NOMO-1 (cell line): ENCODE measurements at regions not wholly inside any gene's neighbourhood (a gene's known extent, or its start where the extent isn't known, plus 50 kb on each side); places are given as distances from the start of the nearest gene placed in this dataset.

Experiments used
- DNase-seq, 2 experiments: peaks; one replicate each; lab custom pipeline; 2025; ENCODE audit not compliant: unreplicated experiment in 2 of 2; lab: John Stamatoyannopoulos, UW

GRCh38 chr4:41384992-41385391, 128.3 kb downstream of the UCHL1 start:
- no peak for DNase-seq

- DNase-seq = no peak
Observed at GRCh38 chr4:41385481-41385880, 128.8 kb downstream of the UCHL1 start.

GRCh38 chr4:41388080-41388479, 131.4 kb downstream of the UCHL1 start:
- DNase-seq = no peak

GRCh38 chr4:41389356-41389755, 132.6 kb downstream of the UCHL1 start:
- no peak for DNase-seq

- no peak for DNase-seq
Observed at GRCh38 chr4:41390661-41391060, 133.9 kb downstream of the UCHL1 start.

GRCh38 chr4:41391271-41391670, 134.5 kb downstream of the UCHL1 start:
- DNase-seq = no peak

GRCh38 chr4:41394481-41394894, 137.8 kb downstream of the UCHL1 start:
- DNase-seq = no peak

GRCh38 chr4:41396214-41396613, 139.5 kb downstream of the UCHL1 start:
- no peak for DNase-seq

GRCh38 chr4:41396869-41397268, 140.1 kb downstream of the UCHL1 start:
- DNase-seq = no peak

- DNase-seq = no peak
Observed at GRCh38 chr4:41399231-41399630, 138.7 kb upstream of the LIMCH1 start.

- DNase-seq = no peak
Observed at GRCh38 chr4:41400296-41400695, 137.7 kb upstream of the LIMCH1 start.

- no peak for DNase-seq
Observed at GRCh38 chr4:41405464-41406112, 132.4 kb upstream of the LIMCH1 start.

GRCh38 chr4:41406113-41406516, 131.8 kb upstream of the LIMCH1 start:
- no peak for DNase-seq

- no peak for DNase-seq
Observed at GRCh38 chr4:41408150-41408549, 129.8 kb upstream of the LIMCH1 start.

- no peak for DNase-seq
Observed at GRCh38 chr4:41408859-41409593, 128.9 kb upstream of the LIMCH1 start.

- no peak for DNase-seq
Observed at GRCh38 chr4:41409594-41409895, 128.4 kb upstream of the LIMCH1 start.

GRCh38 chr4:41410049-41410448, 127.9 kb upstream of the LIMCH1 start:
- DNase-seq = no peak

- peak; percentile 60 to 89 for DNase-seq
Observed at GRCh38 chr4:41413670-41414411, 124.1 kb upstream of the LIMCH1 start.

- DNase-seq = no peak
Observed at GRCh38 chr4:41414412-41414779, 123.6 kb upstream of the LIMCH1 start.

GRCh38 chr4:41418444-41418843, 119.5 kb upstream of the LIMCH1 start:
- no peak for DNase-seq

- DNase-seq = no peak
Observed at GRCh38 chr4:41420541-41420940, 117.4 kb upstream of the LIMCH1 start.

- no peak for DNase-seq
Observed at GRCh38 chr4:41423117-41423516, 114.8 kb upstream of the LIMCH1 start.
